Frontal cortex (tissue), 4 donors: ENCODE measurements at regions not wholly inside any gene's neighbourhood (a gene's known extent, or its start where the extent isn't known, plus 50 kb on each side); places are given as distances from the start of the nearest gene placed in this dataset. TPM values are rescaled to one million over a fixed set of nuclear protein-coding genes. Genes with fewer than 3 reads are reported as not detected.

Source experiments
- DNase-seq, 2 donors: peaks; one replicate each; pipeline ENCODE4 v3.0.0; 2012; ENCODE audit warnings: low spot score in 2 of 2
- FAIRE-seq: peaks from 2 replicates; lab custom pipeline; 2012; peaks lifted over from hg19 to GRCh38; lab: Jason Lieb, UNC
- small RNA-seq: library from RNA; depleted of rRNA; stranded (forward); fragments of <200 nt; gene quantifications from one replicate; pipeline ENCODE3, GENCODE V24; 2014
- donor health status: control.
- donor health status: control.
- donor health status: control.

GRCh38 chr4:164683040-164683439 lies 70.9 kb upstream of the SMIM31 start:
- DNase-seq (no peak), FAIRE-seq (no peak)

GRCh38 chr4:164695650-164696049 lies 58.3 kb upstream of the SMIM31 start:
- no peak for DNase-seq

GRCh38 chr4:164700471-164700870 lies 53.5 kb upstream of the SMIM31 start:
- FAIRE-seq (no peak), DNase-seq (no peak)

More at GRCh38 chr4:164695650-164696049, 58.3 kb upstream of the SMIM31 start:
- FAIRE-seq, result no peak

GRCh38 chr4:164701665-164702064 lies 52.3 kb upstream of the SMIM31 start:
- FAIRE-seq, result no peak
- DNase-seq, result no peak

Small RNA genes lying in the stretch of these regions (small RNA-seq; reads per million reads assigned to genes)
- not detected for gene AC074198.2
- gene RNU6-284P, result not detected
